ENCODE measurements at regions not wholly inside any gene's neighbourhood (a gene's known extent, or its start where the extent isn't known, plus 50 kb on each side); places are given as distances from the start of the nearest gene placed in this dataset.
"Not testable (repeated sequence)": the region's sequence is repeated elsewhere in the genome, so short reads cannot be mapped to it uniquely, and the experiment has no call there.

DNA sequence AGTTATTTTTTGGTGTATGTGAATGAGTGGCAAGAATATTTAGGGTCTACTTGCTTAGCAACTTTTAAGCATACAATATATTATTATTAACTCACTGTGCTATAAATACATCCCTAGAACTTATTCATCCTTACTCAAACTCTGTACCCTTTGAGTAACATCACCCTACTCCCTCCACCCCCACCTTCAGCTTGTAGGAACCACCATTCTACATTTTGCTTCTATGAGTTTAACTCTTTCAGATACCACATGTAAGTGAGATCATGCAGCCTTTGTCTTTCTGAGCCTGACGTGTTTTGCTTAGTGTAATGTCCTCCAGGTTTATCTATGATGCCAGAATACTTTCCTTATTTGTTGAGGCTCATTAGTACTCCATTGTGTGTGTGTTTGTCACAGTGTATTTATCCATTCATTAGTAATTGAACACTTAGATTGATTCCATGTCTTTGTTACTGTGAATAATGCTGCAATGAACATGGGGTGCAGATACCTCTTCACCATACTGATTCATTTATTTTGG is 526.9 kb downstream of the PYDC2 start:
- TF ChIP-seq, protein P1, sequence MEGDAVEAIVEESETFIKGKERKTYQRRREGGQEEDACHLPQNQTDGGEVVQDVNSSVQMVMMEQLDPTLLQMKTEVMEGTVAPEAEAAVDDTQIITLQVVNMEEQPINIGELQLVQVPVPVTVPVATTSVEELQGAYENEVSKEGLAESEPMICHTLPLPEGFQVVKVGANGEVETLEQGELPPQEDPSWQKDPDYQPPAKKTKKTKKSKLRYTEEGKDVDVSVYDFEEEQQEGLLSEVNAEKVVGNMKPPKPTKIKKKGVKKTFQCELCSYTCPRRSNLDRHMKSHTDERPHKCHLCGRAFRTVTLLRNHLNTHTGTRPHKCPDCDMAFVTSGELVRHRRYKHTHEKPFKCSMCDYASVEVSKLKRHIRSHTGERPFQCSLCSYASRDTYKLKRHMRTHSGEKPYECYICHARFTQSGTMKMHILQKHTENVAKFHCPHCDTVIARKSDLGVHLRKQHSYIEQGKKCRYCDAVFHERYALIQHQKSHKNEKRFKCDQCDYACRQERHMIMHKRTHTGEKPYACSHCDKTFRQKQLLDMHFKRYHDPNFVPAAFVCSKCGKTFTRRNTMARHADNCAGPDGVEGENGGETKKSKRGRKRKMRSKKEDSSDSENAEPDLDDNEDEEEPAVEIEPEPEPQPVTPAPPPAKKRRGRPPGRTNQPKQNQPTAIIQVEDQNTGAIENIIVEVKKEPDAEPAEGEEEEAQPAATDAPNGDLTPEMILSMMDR (IDR thresholded peaks at IDR 0.05): no peak
- no peak for TF ChIP-seq POLR2AphosphoS5 (IDR thresholded peaks at IDR 0.05)
- no peak for TF ChIP-seq EP300 (IDR thresholded peaks at IDR 0.05)
- no peak for TF ChIP-seq POLR2A (IDR thresholded peaks at IDR 0.05)
- 33 to 55% (median 48%) methylated on average over 1 of the region's 1 CpG for WGBS, 5 donors

DNA sequence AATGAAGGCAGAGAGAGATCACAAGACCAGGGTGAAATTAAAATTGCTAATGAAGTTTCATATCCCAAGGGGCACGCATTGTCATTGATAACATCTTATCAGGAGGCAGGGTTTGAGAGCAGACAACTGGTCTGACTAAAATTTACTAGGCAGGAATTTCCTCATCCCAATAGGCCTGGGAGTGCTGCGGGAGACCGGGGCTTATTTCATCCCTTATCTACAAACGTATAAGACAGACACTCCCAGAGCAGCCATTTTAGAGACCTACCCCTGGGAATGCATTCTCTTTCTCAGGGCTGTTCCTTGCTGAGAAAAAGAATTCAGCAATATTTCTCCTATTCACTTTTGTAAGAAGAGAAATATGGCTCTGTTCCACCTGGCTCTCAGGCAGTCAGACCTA is 533.0 kb downstream of the PYDC2 start:
- intact Hi-C loops (cut with DNase I; ENCODE audit: low total_unique reads); H3K27ac ChIP-seq; DNase-seq; H3K4me3 ChIP-seq; H3K36me3 ChIP-seq; H3K27me3 ChIP-seq; H3K4me1 ChIP-seq: not testable (repeated sequence)
- 65 to 91% (median 76%) methylated on average over 4 of the region's 4 CpGs for WGBS, 5 donors
- H3K9me3 ChIP-seq: peaks cover 0 to 16% (median 6%) of the 10 kb centered on the region in 4 donors

More for the DNA sequence above, 526.9 kb downstream of the PYDC2 start:
- no peaks in the 10 kb centered on the region for H3K36me3 ChIP-seq
- no peaks in the 10 kb centered on the region for H3K27me3 ChIP-seq
- no peak overlapping the region for H3K4me3 ChIP-seq
- H3K27ac ChIP-seq: no peak overlapping the region
- DNase-seq: no peak
- peaks cover 0 to 9% (median 4%) of the 10 kb centered on the region in 4 donors for H3K9me3 ChIP-seq
- intact Hi-C loops (cut with DNase I; ENCODE audit: low total_unique reads): no loop called here
- no peaks in the 10 kb centered on the region for H3K4me1 ChIP-seq

DNA sequence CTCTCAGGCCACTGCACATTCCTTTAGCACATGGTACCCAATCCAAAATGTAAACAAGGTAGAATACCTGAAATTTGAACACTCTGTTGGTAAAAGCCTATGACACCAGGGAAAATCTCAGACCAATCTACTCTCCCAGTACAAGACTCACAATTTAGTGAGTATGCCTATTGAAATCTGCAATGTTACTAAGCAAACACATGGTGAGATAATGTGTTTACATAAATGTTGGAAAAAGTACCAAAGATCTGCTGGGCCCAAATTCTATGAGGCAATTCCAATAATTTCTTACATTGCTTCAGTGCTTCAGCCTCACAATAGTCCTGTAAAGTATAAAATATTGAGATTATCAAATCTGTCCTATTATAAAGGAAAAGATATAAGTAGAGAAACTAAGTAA is 536.1 kb downstream of the PYDC2 start:
- intact Hi-C loops (cut with DNase I; ENCODE audit: low total_unique reads): no loop called here
- Histone ChIP-seq H3K36me3 (no peaks in the 10 kb centered on the region), H3K27ac (no peak overlapping the region), H3K27me3 (no peaks in the 10 kb centered on the region), H3K4me3 (no peak overlapping the region), H3K9me3 (peaks cover 0 to 8% (median 2%) of the 10 kb centered on the region in 4 donors), H3K4me1 (no peaks in the 10 kb centered on the region)
- no peak for DNase-seq
- TF ChIP-seq POLR2AphosphoS5 (IDR thresholded peaks at IDR 0.05) (no peak), POLR2A (IDR thresholded peaks at IDR 0.05) (no peak), EP300 (IDR thresholded peaks at IDR 0.05) (no peak)
- TF ChIP-seq, protein P1 (IDR thresholded peaks at IDR 0.05): no peak

DNA sequence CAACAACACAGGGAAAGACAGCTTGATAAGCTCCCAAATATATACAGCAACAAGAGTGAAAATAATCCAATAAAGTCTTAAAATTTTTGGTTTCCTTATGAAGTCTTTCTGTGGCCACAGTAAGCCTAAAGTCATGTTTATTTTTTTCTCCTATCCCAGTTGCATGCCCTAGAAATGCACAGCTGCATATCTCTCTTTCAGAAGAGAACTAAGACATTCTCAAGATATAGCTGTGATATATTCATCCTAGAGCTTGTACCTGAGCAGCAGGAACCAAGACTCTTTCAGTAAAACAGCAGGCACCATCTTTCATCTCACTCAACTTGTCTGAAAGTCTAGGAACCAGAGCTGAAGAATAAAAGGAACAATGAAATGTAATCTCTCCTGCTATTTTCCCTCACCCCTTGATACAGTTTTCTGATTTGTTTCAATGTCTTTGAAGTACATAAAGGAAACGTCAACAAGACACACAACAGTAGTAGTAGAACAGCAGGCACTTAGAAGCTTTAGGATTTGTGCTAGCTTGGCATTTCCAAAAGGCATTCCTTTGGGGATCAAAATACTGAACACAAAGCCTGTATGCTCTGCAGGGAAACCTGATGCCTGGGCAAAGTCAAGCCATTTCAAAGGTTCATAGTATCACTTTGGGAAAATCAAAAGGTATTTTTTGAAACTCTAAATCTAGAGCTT is 536.8 kb downstream of the PYDC2 start:
- intact Hi-C loops (cut with DNase I; ENCODE audit: low total_unique reads): no loop called here
- 17 to 37% (median 19%) methylated on average over 1 of the region's 1 CpG for WGBS, 5 donors

More for the DNA sequence above, 536.8 kb downstream of the PYDC2 start:
- Histone ChIP-seq H3K27me3 (no peaks in the 10 kb centered on the region), H3K4me1 (no peaks in the 10 kb centered on the region), H3K9me3 (peaks cover 0 to 8% (median 2%) of the 10 kb centered on the region in 4 donors), H3K27ac (no peak overlapping the region), H3K4me3 (no peak overlapping the region), H3K36me3 (no peaks in the 10 kb centered on the region)
- no peak for DNase-seq
- TF ChIP-seq POLR2A (IDR thresholded peaks at IDR 0.05) (no peak), EP300 (IDR thresholded peaks at IDR 0.05) (no peak), POLR2AphosphoS5 (IDR thresholded peaks at IDR 0.05) (no peak)
- TF ChIP-seq, protein P1 (IDR thresholded peaks at IDR 0.05): no peak

All from stomach (tissue), 8 donors.